PC-9 (cell line): ENCODE measurements at regions not wholly inside any gene's neighbourhood (a gene's known extent, or its start where the extent isn't known, plus 50 kb on each side); places are given as distances from the start of the nearest gene placed in this dataset.

ENCODE experiments used
- CTCF ChIP-seq: fragments of 200-600 bp; sonication (generic); conservative IDR thresholded peaks from 2 replicates; pipeline ENCODE4 v1.6.1; 2017; ENCODE audit warnings: mixed run types, antibody characterized with exemption, mild to moderate bottlenecking, moderate library complexity
- EZH2 ChIP-seq: fragments of 200-600 bp; sonication (generic); IDR thresholded peaks from 2 replicates; pipeline ENCODE4 v1.8.0; 2017; ENCODE audit warnings: antibody characterized with exemption, low read depth

DNA sequence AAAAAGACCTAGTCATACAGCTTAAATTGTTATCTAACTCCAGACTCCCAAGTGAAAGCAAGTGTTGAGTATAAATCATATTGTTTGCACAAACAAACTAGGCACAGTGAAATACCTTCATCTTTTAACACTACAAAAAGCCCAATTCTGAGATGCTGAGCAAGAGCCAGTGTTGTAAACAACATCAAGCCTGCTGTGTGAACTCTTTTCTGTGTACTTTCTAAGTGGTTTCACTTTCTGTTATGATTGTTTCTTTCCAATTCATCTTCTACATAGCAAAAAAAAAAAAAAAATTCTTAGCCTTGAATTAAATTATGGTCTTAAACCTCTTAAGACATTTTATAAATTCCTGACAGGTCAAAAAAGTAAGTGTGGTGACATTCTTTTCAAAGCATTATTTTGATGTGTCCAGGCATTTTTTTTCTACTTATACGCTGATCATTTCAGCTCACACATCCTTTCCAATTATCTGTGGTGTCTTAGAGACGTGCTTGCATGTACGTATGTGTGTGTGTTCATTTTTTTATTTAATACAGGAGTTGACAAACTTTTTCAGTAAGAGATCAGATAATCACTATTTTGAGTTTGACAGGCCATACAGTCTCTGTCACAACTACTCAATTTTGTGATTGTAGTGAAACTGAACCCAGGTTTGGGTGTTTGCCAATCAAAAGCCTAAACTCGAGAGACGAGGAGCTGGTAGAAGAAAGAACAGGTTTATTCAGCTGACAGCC is 556.1 kb downstream of the CDH9 start:
- TF ChIP-seq CTCF = no peak
- TF ChIP-seq EZH2 = no peak
